ENCODE measurements at regions not wholly inside any gene's neighbourhood (a gene's known extent, or its start where the extent isn't known, plus 50 kb on each side); places are given as distances from the start of the nearest gene placed in this dataset.

DNA sequence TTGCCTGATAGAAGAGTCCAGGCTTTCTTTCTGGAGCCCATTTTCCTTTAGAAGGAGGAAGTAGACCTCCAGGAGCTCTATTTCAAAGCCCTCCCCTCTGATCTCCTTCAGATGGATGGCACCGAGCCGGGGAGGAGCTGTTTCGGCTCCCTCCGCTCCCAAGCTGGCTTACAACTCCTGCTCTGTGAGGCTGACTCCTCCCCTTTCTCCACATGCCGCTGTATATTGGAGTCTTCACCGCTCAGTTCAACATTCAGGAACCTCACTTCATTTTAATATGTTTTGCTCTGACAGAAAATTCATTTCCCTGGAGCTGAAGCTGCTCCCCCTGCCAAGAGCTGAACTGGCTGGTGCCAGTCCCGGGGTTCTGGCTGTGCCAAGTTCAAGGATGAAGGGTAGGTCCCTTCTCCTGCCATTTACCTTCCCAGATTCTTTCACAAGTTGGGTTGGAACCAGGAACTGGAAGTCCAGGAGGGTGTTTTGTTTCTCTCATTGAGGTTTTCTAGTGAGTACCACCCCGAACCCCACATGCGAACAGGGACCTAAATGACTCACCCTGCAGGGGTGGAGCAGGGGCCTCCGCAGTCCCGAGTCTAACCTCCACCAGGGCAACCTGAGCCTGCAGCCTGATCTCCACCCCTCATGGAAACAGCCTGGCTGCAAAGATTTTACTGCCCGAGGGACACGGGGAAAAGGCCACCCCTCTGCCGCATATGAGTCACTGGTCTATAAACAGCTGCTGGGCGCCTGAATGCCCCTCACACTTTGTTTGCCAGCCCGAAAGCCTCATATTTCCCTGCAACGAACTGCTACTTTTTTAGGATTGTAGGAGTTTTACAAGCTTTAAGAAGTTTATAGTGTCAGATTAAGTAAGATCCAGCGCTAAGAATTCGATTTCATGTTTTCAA lies 68.6 kb upstream of the FOXA2 start:
- no peak for ATAC-seq
- 13 to 22% (median 20%) methylated on average over 19 of the region's 19 CpGs for WGBS, 3 donors
- TF ChIP-seq, protein P1, sequence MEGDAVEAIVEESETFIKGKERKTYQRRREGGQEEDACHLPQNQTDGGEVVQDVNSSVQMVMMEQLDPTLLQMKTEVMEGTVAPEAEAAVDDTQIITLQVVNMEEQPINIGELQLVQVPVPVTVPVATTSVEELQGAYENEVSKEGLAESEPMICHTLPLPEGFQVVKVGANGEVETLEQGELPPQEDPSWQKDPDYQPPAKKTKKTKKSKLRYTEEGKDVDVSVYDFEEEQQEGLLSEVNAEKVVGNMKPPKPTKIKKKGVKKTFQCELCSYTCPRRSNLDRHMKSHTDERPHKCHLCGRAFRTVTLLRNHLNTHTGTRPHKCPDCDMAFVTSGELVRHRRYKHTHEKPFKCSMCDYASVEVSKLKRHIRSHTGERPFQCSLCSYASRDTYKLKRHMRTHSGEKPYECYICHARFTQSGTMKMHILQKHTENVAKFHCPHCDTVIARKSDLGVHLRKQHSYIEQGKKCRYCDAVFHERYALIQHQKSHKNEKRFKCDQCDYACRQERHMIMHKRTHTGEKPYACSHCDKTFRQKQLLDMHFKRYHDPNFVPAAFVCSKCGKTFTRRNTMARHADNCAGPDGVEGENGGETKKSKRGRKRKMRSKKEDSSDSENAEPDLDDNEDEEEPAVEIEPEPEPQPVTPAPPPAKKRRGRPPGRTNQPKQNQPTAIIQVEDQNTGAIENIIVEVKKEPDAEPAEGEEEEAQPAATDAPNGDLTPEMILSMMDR (IDR thresholded peaks at IDR 0.05) = no peak

GRCh38 chr20:22653658-22654642 lies 69.6 kb upstream of the FOXA2 start:
- no peak overlapping the region for H3K4me3 ChIP-seq
- no peak overlapping the region for H3K27ac ChIP-seq
- DNase-seq (no peak), ATAC-seq (no peak)
- H3K9me3 ChIP-seq = no peaks in the 10 kb centered on the region
- TF ChIP-seq, protein P1 (IDR thresholded peaks at IDR 0.05) = no peak
- no peaks in the 10 kb centered on the region for H3K4me1 ChIP-seq
- 70 to 72% (median 71%) methylated on average over 21 of the region's 21 CpGs for WGBS, 3 donors
- intact Hi-C loops (cut with DNase I) = no loop called here
- no peaks in the 10 kb centered on the region for H3K36me3 ChIP-seq (ENCODE audit: insufficient read depth in 1 of 2, low read depth in 1 of 2)
- peaks cover 0 to 20% (median 2%) of the 10 kb centered on the region in 3 donors for H3K27me3 ChIP-seq (ENCODE audit: insufficient read depth in 3 of 3, low read length in 2 of 3)

More for the DNA sequence above, 68.6 kb upstream of the FOXA2 start:
- no peak overlapping the region for H3K27ac ChIP-seq
- H3K36me3 ChIP-seq (ENCODE audit: insufficient read depth in 1 of 2, low read depth in 1 of 2) = no peaks in the 10 kb centered on the region
- peaks cover 0 to 20% (median 2%) of the 10 kb centered on the region in 3 donors for H3K27me3 ChIP-seq (ENCODE audit: insufficient read depth in 3 of 3, low read length in 2 of 3)
- H3K9me3 ChIP-seq = no peaks in the 10 kb centered on the region
- no peak overlapping the region for H3K4me3 ChIP-seq
- no peak for DNase-seq
- H3K4me1 ChIP-seq = no peaks in the 10 kb centered on the region
- intact Hi-C loops (cut with DNase I) = no loop called here

DNA sequence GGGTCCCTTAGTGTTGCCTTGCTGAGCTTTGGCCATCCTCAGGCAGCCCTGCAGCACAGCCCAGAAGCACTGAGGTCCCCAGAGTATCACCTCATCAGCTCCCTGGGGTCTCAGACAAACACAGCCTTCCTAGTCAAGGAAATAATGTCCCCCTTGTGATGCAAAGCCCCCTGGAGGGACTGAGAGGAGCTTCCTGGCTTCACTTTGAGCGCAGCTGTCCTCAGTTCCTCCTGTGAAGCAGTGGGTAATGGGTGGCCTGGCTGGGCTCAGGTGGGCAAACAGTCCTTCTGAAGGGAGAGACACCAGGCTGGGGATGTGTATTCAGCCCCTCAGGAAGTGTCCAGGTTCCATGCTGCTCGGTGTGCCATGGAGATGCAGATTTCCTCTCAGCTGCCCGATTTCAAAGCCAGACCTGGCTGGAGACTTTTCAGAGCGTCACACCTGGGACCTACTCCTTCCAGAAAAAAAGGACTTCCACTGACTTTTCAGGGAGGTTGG lies 79.2 kb upstream of the FOXA2 start:
- WGBS, 3 donors = 27 to 44% (median 38%) methylated on average over 4 of the region's 4 CpGs
- H3K27ac ChIP-seq = no peak overlapping the region
- DNase-seq (no peak), ATAC-seq (no peak)
- TF ChIP-seq, protein P1 (IDR thresholded peaks at IDR 0.05) = no peak
- H3K4me3 ChIP-seq = no peak overlapping the region
- no peaks in the 10 kb centered on the region for H3K36me3 ChIP-seq (ENCODE audit: insufficient read depth in 1 of 2, low read depth in 1 of 2)
- no peaks in the 10 kb centered on the region for H3K4me1 ChIP-seq
- no peaks in the 10 kb centered on the region for H3K9me3 ChIP-seq
- intact Hi-C loops (cut with DNase I) = no loop called here
- peaks cover 0 to 4% (median 0%) of the 10 kb centered on the region in 3 donors for H3K27me3 ChIP-seq (ENCODE audit: insufficient read depth in 3 of 3, low read length in 2 of 3)

DNA sequence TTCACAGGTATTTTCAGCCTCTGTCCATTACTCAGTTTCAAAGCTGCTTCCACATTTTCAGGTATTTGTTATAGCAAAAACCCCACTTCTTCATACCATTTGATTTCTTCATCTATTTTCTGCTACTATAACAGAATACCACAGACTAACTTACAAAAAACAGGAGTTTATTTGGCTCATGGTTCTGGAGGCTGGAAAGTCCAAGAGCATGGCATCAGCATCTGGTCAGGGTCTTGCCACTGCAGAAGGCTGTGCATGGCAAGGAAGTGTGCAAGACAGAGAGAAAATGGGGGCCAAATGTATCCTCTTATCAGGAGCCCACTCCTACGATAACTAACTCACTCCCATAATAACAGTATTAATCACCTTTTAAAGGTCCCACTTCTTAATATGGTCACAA lies 82.8 kb upstream of the FOXA2 start:
- H3K9me3 ChIP-seq = peaks cover 3% of the 10 kb centered on the region
- no peak for ATAC-seq

More for the DNA sequence above, 82.8 kb upstream of the FOXA2 start:
- WGBS, 3 donors = 63 to 91% (median 82%) methylated on average over 1 of the region's 1 CpG
- no peaks in the 10 kb centered on the region for H3K4me1 ChIP-seq
- TF ChIP-seq, protein P1 (IDR thresholded peaks at IDR 0.05) = no peak
- H3K27ac ChIP-seq = no peak overlapping the region
- H3K27me3 ChIP-seq (ENCODE audit: insufficient read depth in 3 of 3, low read length in 2 of 3) = peaks cover 0 to 4% (median 0%) of the 10 kb centered on the region in 3 donors
- intact Hi-C loops (cut with DNase I) = no loop called here
- no peak overlapping the region for H3K4me3 ChIP-seq
- no peaks in the 10 kb centered on the region for H3K36me3 ChIP-seq (ENCODE audit: insufficient read depth in 1 of 2, low read depth in 1 of 2)
- no peak for DNase-seq

Data from psoas muscle (tissue), 7 donors.